RWPE2 (cell line): ENCODE measurements at regions not wholly inside any gene's neighbourhood (a gene's known extent, or its start where the extent isn't known, plus 50 kb on each side); places are given as distances from the start of the nearest gene placed in this dataset.

Experiments
- ATAC-seq: fragments of 200-7000 bp; cut with Tn5 transposase; 3 replicates; pipeline ENCODE4 v1.9.1; 2021; ENCODE audit warnings: low read depth
- DNase-seq: peaks from one replicate; pipeline ENCODE4 v3.0.0-alpha.2; 2020; ENCODE audit warnings: low spot score
- H3K27ac ChIP-seq: fragments of 450-650 bp; 2 replicates; pipeline ENCODE4 v1.5.1; 2017; ENCODE audit warnings: mild to moderate bottlenecking; ENCODE audit not compliant: poor library complexity, severe bottlenecking
- H3K27me3 ChIP-seq: fragments of 250-450 bp; sonication (Bioruptor Pico); 2 replicates; pipeline ENCODE4 v1.5.1; 2021; ENCODE audit warnings: mild to moderate bottlenecking, moderate library complexity; ENCODE audit not compliant: insufficient read depth, poor library complexity, severe bottlenecking
- H3K36me3 ChIP-seq: fragments of 250-450 bp; sonication (Bioruptor Pico); 2 replicates; pipeline ENCODE4 v1.5.1; 2020; ENCODE audit warnings: low read depth, mild to moderate bottlenecking, moderate library complexity
- H3K4me1 ChIP-seq: fragments of 250-450 bp; sonication (Bioruptor Pico); 2 replicates; pipeline ENCODE4 v1.5.1; 2021; ENCODE audit warnings: mild to moderate bottlenecking, moderate library complexity; ENCODE audit not compliant: insufficient read depth, poor library complexity, severe bottlenecking
- H3K4me3 ChIP-seq: fragments of 250-450 bp; sonication (Bioruptor Pico); 2 replicates; pipeline ENCODE4 v1.5.1; 2021; ENCODE audit warnings: mild to moderate bottlenecking, moderate library complexity; ENCODE audit not compliant: severe bottlenecking
- H3K9me3 ChIP-seq: fragments of 250-450 bp; sonication (Bioruptor Pico); 2 replicates; pipeline ENCODE4 v1.5.1; 2021; ENCODE audit warnings: mild to moderate bottlenecking, moderate library complexity; ENCODE audit not compliant: severe bottlenecking
- TF ChIP-seq, protein P1 (sequence below): fragments of 450-650 bp; IDR thresholded peaks from one replicate; pipeline ENCODE4 v1.5.1; 2017; ENCODE audit warnings: mild to moderate bottlenecking, moderate library complexity; ENCODE audit not compliant: poor library complexity, severe bottlenecking

DNA sequence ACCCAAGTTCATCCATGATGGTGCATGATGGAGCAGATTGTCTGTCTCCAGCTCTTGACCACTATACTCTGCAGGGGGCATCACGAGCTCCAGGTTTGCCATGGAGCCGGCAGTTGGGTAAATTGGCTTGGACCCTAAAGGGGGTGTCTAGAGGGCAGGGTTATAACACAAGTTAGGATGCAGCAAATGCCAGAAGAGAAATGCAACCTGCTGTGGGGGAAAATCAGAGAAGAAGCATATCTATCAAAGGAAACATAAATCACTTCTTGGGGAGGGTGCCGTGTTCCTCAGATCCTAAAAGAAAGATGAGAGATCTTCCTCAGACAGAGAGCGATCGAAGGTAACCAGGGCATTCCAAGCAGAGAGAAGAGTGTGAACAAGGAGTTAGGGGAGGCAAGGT is 334.9 kb downstream of the C12orf75 start:
- no peak overlapping the region for H3K27ac ChIP-seq
- H3K4me3 ChIP-seq = no peak overlapping the region
- no peaks in the 10 kb centered on the region for H3K9me3 ChIP-seq
- H3K36me3 ChIP-seq = no peaks in the 10 kb centered on the region
- DNase-seq = no peak
- no peaks in the 10 kb centered on the region for H3K27me3 ChIP-seq
- H3K4me1 ChIP-seq = no peaks in the 10 kb centered on the region
- ATAC-seq = no peak
- TF ChIP-seq, protein P1, sequence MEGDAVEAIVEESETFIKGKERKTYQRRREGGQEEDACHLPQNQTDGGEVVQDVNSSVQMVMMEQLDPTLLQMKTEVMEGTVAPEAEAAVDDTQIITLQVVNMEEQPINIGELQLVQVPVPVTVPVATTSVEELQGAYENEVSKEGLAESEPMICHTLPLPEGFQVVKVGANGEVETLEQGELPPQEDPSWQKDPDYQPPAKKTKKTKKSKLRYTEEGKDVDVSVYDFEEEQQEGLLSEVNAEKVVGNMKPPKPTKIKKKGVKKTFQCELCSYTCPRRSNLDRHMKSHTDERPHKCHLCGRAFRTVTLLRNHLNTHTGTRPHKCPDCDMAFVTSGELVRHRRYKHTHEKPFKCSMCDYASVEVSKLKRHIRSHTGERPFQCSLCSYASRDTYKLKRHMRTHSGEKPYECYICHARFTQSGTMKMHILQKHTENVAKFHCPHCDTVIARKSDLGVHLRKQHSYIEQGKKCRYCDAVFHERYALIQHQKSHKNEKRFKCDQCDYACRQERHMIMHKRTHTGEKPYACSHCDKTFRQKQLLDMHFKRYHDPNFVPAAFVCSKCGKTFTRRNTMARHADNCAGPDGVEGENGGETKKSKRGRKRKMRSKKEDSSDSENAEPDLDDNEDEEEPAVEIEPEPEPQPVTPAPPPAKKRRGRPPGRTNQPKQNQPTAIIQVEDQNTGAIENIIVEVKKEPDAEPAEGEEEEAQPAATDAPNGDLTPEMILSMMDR = no peak

DNA sequence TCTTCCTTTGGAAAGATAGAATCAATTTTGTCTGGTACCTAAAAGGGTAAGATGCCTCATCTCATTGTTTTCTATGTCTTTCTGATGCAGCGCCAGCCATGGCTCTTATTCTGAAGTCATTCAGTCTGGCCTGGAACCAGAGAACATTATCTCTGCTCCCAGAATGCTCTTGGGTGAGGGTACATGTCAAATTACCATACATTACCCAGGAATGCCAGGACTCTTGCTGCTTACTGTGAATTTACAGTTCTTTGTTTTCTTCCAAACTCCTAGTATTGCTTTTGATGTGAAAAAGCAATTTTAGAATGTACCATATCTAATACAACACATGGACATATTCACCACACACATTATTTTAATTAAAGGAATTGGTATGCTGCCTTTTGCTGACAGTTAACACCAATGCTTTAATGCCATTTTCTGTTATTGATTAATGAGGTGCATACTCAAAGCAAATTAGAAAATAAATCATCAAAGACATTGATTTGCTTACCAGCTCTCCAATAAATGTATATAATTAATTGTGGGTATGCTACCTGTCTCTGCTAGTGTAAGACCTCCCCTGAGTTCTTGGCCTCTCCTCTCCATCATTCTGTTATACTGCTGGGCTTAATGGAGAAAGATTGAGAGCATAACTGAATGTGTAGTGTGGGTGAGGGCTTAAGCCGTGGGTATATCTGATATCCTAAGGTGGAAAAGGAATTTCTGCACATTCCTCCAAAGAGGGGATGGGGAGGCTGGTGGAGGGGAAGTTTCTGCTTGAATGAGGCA is 337.7 kb downstream of the C12orf75 start:
- DNase-seq (no peak), ATAC-seq (no peak)

DNA sequence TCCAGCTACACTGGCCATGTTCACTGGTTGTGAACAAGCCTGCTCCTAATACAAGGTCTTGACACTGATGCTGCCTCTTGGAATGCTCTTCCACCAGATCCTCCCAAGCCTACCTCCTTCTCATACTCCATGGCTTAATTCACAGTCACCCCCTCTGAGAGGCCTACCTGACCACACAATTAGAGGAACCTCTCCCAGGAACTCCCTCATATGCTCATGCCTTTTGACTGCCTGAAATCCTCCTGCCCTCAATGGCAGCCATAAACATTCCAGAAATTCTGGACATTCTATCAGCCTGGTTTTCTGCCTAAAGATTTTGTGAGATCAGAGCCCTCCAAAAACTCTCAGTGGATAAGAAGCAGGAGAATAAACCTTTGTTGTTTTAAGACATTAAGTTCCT is 340.2 kb downstream of the C12orf75 start:
- H3K27ac ChIP-seq = no peak overlapping the region
- H3K4me3 ChIP-seq = no peak overlapping the region
- ATAC-seq = no peak
- DNase-seq = no peak
- H3K36me3 ChIP-seq = no peaks in the 10 kb centered on the region
- H3K9me3 ChIP-seq = no peaks in the 10 kb centered on the region
- H3K27me3 ChIP-seq = no peaks in the 10 kb centered on the region
- TF ChIP-seq, protein P1 = no peak
- no peaks in the 10 kb centered on the region for H3K4me1 ChIP-seq

More for the DNA sequence above, 337.7 kb downstream of the C12orf75 start:
- H3K4me1 ChIP-seq = no peaks in the 10 kb centered on the region
- no peaks in the 10 kb centered on the region for H3K27me3 ChIP-seq
- H3K4me3 ChIP-seq = no peak overlapping the region
- H3K27ac ChIP-seq = no peak overlapping the region
- H3K9me3 ChIP-seq = no peaks in the 10 kb centered on the region
- TF ChIP-seq, protein P1 = no peak
- H3K36me3 ChIP-seq = no peaks in the 10 kb centered on the region

DNA sequence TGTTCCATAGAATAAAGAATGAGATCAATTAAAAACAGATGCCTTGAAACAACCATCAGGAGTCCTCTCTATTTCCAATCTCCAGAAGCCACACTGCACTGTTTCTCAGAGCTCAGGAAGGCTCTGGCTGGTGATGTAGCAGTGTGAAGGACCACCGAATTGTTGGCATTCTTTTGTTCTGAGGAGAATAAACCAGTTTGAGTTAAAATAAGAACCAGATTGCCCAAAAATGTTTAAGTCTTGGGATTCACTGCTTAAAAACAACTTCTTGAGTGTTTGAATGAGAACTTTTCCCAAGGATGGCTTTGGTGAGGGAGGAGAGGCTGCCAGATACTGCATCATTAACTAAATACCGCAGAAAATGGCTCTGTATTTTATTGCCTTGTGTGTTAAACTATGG is 341.2 kb downstream of the C12orf75 start:
- no peaks in the 10 kb centered on the region for H3K27me3 ChIP-seq
- no peak overlapping the region for H3K4me3 ChIP-seq
- TF ChIP-seq, protein P1 = no peak
- H3K27ac ChIP-seq = no peak overlapping the region
- ATAC-seq (no peak), DNase-seq (no peak)
- no peaks in the 10 kb centered on the region for H3K36me3 ChIP-seq
- H3K9me3 ChIP-seq = no peaks in the 10 kb centered on the region
- peaks cover 4% of the 10 kb centered on the region for H3K4me1 ChIP-seq
